Fibroblast of lung (primary cell): ENCODE measurements at regions not wholly inside any gene's neighbourhood (a gene's known extent, or its start where the extent isn't known, plus 50 kb on each side); places are given as distances from the start of the nearest gene placed in this dataset.

Source experiments
- EZH2 ChIP-seq: IDR thresholded peaks from 2 replicates; pipeline ENCODE4 v1.5.1; 2012; ENCODE audit warnings: low read length, control low read depth, mild to moderate bottlenecking; ENCODE audit errors: missing control alignments
- TF ChIP-seq, protein P1 (sequence below), 2 donors: IDR thresholded peaks in 1 of 2; conservative IDR thresholded peaks in 1 of 2; 1 replicate in 1 of 2; 2 replicates in 1 of 2; pipeline ENCODE4 v1.5.1; 2011 to 2012; ENCODE audit warnings: low read length in 2 of 2, control low read depth in 1 of 2, inconsistent platforms in 1 of 2, low read depth in 1 of 2, mild to moderate bottlenecking in 1 of 2

- TF ChIP-seq, protein P1, sequence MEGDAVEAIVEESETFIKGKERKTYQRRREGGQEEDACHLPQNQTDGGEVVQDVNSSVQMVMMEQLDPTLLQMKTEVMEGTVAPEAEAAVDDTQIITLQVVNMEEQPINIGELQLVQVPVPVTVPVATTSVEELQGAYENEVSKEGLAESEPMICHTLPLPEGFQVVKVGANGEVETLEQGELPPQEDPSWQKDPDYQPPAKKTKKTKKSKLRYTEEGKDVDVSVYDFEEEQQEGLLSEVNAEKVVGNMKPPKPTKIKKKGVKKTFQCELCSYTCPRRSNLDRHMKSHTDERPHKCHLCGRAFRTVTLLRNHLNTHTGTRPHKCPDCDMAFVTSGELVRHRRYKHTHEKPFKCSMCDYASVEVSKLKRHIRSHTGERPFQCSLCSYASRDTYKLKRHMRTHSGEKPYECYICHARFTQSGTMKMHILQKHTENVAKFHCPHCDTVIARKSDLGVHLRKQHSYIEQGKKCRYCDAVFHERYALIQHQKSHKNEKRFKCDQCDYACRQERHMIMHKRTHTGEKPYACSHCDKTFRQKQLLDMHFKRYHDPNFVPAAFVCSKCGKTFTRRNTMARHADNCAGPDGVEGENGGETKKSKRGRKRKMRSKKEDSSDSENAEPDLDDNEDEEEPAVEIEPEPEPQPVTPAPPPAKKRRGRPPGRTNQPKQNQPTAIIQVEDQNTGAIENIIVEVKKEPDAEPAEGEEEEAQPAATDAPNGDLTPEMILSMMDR (conservative IDR thresholded peaks at IDR 0.05 in 1 of 2, IDR thresholded peaks at IDR 0.05 in 1 of 2; ENCODE audit: low read depth in 1 of 2, low read length in 2 of 2): no peak
- TF ChIP-seq EZH2: no peak
Measured at GRCh38 chr11:38924644-38925043, 2326.6 kb upstream of the RAG2 start.
